Activated CD8-positive, alpha-beta T cell treated with anti-CD3 and anti-CD28 coated beads for 36 hours (primary cell): ENCODE measurements at regions not wholly inside any gene's neighbourhood (a gene's known extent, or its start where the extent isn't known, plus 50 kb on each side); places are given as distances from the start of the nearest gene placed in this dataset.

Experiments used
- ATAC-seq: fragments of 200-7000 bp; cut with Tn5 transposase; one replicate; pipeline ENCODE4 v1.10.0; 2021; ENCODE audit warnings: mild to moderate bottlenecking, moderate library complexity
- CTCF ChIA-PET: fragments of 350-600 bp; sonication (Branson Sonifier 250); formaldehyde crosslinking; loops from one replicate; lab custom pipeline; 2021; ENCODE audit warnings: antibody characterized with exemption; lab: Charles Lee
- POLR2A ChIA-PET: fragments of 350-600 bp; sonication (Branson Sonifier 250); formaldehyde crosslinking; loops from one replicate; lab custom pipeline; 2021; ENCODE audit warnings: antibody characterized with exemption; lab: Charles Lee
- DNase-seq: peaks from one replicate; pipeline ENCODE4 v3.0.0-alpha.2; 2020
- H3K27ac Mint-ChIP-seq: one replicate; pipeline ENCODE4 v1.8.0; 2021; ENCODE audit warnings: mild to moderate bottlenecking, mixed read lengths
- H3K27me3 Mint-ChIP-seq: one replicate; pipeline ENCODE4 v1.8.0; 2021; ENCODE audit warnings: mixed read lengths
- H3K36me3 Mint-ChIP-seq: one replicate; pipeline ENCODE4 v1.8.0; 2021; ENCODE audit warnings: low read depth, mixed read lengths
- H3K4me1 Mint-ChIP-seq: one replicate; pipeline ENCODE4 v1.8.0; 2021; ENCODE audit warnings: low read depth, mixed read lengths
- H3K4me3 Mint-ChIP-seq: one replicate; pipeline ENCODE4 v1.8.0; 2021; ENCODE audit warnings: mild to moderate bottlenecking, moderate library complexity, mixed read lengths
- H3K9me3 Mint-ChIP-seq: one replicate; pipeline ENCODE4 v1.8.0; 2021; ENCODE audit warnings: mixed read lengths
- intact Hi-C: fragments of 100-400 bp; cut with micrococcal nuclease; formaldehyde crosslinking; loops from one replicate; pipeline ENCODE4 v1.10.0; 2022
- TF ChIP-seq, protein P1 (sequence below): fragments of 200-600 bp; IDR thresholded peaks from one replicate; pipeline ENCODE4 v1.8.0; 2022; ENCODE audit warnings: antibody characterized with exemption, mild to moderate bottlenecking

- Mint-ChIP-seq H3K27me3 (no peaks in the 10 kb centered on the region), H3K4me3 (no peak overlapping the region), H3K27ac (no peak overlapping the region), H3K4me1 (no peaks in the 10 kb centered on the region), H3K9me3 (peaks cover 7% of the 10 kb centered on the region), H3K36me3 (no peaks in the 10 kb centered on the region)
- ATAC-seq (no peak), DNase-seq (no peak)
- ChIA-PET CTCF (no interaction called here), POLR2A (no interaction called here)
- intact Hi-C loops, result no loop called here
- TF ChIP-seq, protein P1, sequence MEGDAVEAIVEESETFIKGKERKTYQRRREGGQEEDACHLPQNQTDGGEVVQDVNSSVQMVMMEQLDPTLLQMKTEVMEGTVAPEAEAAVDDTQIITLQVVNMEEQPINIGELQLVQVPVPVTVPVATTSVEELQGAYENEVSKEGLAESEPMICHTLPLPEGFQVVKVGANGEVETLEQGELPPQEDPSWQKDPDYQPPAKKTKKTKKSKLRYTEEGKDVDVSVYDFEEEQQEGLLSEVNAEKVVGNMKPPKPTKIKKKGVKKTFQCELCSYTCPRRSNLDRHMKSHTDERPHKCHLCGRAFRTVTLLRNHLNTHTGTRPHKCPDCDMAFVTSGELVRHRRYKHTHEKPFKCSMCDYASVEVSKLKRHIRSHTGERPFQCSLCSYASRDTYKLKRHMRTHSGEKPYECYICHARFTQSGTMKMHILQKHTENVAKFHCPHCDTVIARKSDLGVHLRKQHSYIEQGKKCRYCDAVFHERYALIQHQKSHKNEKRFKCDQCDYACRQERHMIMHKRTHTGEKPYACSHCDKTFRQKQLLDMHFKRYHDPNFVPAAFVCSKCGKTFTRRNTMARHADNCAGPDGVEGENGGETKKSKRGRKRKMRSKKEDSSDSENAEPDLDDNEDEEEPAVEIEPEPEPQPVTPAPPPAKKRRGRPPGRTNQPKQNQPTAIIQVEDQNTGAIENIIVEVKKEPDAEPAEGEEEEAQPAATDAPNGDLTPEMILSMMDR, result no peak
Observed at GRCh38 chr7:13508586-13508985, 480.9 kb downstream of the ETV1 start.

- ATAC-seq (no peak), DNase-seq (no peak)
- H3K9me3 Mint-ChIP-seq, result no peaks in the 10 kb centered on the region
- intact Hi-C loops, result no loop called here
- H3K27me3 Mint-ChIP-seq, result no peaks in the 10 kb centered on the region
- ChIA-PET POLR2A (no interaction called here), CTCF (no interaction called here)
- H3K36me3 Mint-ChIP-seq, result no peaks in the 10 kb centered on the region
- H3K4me3 Mint-ChIP-seq, result no peak overlapping the region
- no peak overlapping the region for H3K27ac Mint-ChIP-seq
- H3K4me1 Mint-ChIP-seq, result no peaks in the 10 kb centered on the region
- TF ChIP-seq, protein P1, result no peak
Observed at GRCh38 chr7:13518738-13519137, 470.7 kb downstream of the ETV1 start.

DNA sequence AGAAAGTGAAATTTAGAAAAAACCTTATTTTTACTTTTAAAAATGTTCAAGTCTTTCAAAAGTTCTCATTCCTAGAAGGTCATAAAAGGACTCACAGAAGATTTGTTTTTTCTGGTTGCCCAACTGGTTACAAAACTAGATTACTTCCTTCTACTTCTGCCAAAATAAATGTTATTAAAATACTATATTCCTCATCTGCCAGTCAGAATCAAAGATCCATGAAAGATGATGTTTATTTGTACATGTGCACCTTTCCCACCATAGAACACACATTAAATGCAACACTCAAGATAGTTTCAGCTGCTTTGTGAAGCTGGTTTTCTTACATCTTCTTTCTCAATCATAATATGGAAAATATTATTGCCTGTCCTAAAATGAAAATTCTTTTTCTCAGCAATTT lies 465.4 kb downstream of the ETV1 start:
- no peak overlapping the region for H3K27ac Mint-ChIP-seq
- no peaks in the 10 kb centered on the region for H3K36me3 Mint-ChIP-seq
- TF ChIP-seq, protein P1, result no peak
- intact Hi-C loops, result no loop called here
- ChIA-PET CTCF (interaction anchor here (1.0 kb wide), 1 partner anchor 219 kb away, joined by 3 read pairs; no protein-coding TSS in a partner anchor), POLR2A (no interaction called here)
- no peaks in the 10 kb centered on the region for H3K4me1 Mint-ChIP-seq
- H3K27me3 Mint-ChIP-seq, result no peaks in the 10 kb centered on the region
- no peak overlapping the region for H3K4me3 Mint-ChIP-seq
- no peak for DNase-seq
- no peak for ATAC-seq
- H3K9me3 Mint-ChIP-seq, result no peaks in the 10 kb centered on the region

DNA sequence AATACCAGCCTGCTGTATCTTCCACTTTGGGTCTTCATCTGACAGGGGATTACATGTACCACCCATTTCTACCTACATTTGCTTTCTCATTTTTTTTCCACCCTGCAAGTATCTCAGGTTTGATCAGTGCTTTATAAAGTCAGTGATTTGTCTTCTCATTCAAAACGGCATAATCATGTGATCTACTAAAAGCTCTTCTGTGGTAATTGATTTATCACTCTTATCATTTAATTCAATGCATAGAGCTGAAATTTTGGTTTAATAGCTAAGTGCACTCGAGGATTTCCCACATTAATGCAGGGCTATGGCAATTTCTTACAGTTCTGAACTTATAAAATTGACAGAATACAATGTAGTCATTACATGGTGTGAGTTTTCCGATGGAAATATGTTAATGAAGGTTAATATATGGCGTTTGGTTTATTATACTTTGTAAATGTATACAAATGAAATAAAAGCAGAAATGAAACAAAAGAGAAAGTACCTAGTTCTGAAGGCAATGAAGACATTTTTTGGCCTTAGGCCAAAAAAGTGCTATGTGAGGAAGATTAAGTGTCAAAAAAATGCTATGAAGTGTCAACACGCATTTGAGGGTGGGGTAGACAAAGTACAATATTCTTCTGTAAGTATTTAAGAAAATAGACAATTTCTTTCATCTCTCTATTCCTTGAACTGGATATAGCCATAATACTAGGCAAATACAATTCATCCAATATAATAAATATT lies 457.3 kb downstream of the ETV1 start:
- intact Hi-C loops, result no loop called here
- ATAC-seq (no peak), DNase-seq (no peak)
- POLR2A ChIA-PET, result no interaction called here
- H3K27ac Mint-ChIP-seq, result no peak overlapping the region
- H3K9me3 Mint-ChIP-seq, result peaks cover 2% of the 10 kb centered on the region
- H3K4me1 Mint-ChIP-seq, result no peaks in the 10 kb centered on the region
- CTCF ChIA-PET, result no interaction called here
- no peaks in the 10 kb centered on the region for H3K36me3 Mint-ChIP-seq
- TF ChIP-seq, protein P1, result no peak
- H3K27me3 Mint-ChIP-seq, result no peaks in the 10 kb centered on the region
- H3K4me3 Mint-ChIP-seq, result no peak overlapping the region

DNA sequence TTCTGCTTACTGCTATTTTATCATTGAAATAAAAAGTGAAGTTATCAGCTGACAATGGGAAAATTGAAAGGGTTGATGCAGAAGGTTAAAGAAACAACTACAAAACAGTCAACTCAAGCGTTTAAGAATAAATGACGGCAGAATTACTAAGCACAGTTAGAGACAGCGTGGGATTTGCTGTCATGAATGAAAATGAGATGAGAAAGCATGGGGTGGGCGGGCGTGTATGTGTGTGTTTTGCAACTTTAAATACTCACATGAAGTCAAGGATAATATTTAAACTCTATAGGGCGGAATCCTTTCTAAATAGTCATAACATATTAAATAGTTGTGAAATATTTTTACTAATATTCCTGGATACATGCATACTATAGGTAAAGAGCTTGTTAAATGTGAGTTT lies 450.8 kb downstream of the ETV1 start:
- no peak for DNase-seq
- POLR2A ChIA-PET, result no interaction called here
- Mint-ChIP-seq H3K4me1 (no peaks in the 10 kb centered on the region), H3K27me3 (no peaks in the 10 kb centered on the region), H3K4me3 (no peak overlapping the region), H3K9me3 (no peaks in the 10 kb centered on the region), H3K36me3 (no peaks in the 10 kb centered on the region), H3K27ac (no peak overlapping the region)
- intact Hi-C loops, result no loop called here
- TF ChIP-seq, protein P1, result no peak
- CTCF ChIA-PET, result interaction anchor here (1.2 kb wide), 1 partner anchor 37 kb away, joined by 3 read pairs; no protein-coding TSS in a partner anchor
- no peak for ATAC-seq
